GM21360 (cell line): ENCODE measurements at regions not wholly inside any gene's neighbourhood (a gene's known extent, or its start where the extent isn't known, plus 50 kb on each side); places are given as distances from the start of the nearest gene placed in this dataset.
A peak's percentile ranks its signal among the peaks of the same experiment; 100 is the strongest.

ENCODE experiments used
- ATAC-seq: cut with Tn5 transposase; IDR thresholded peaks from one replicate; pipeline ENCODE4 v1.9.1; 2021; ENCODE audit warnings: mild to moderate bottlenecking, moderate library complexity; ENCODE audit not compliant: unreplicated experiment

DNA sequence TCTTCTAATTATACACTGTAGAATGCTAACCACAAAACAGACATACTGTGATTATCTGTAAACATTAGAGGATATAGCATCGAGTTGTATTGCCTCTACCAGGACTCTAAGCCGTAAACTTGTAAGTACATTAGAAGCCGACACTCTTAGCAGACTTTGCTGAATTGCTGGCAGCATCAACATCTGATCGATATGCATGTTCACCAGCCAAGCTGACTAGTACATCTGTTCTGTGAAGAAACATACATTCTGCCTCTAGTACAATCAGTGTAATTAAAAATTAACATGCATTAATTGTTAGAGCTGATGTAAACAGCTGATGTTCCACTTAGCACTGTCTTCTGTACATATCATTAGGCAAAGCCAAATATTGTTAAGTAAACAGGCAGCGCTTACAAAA is 502.2 kb downstream of the NR4A2 start:
- ATAC-seq: no peak

DNA sequence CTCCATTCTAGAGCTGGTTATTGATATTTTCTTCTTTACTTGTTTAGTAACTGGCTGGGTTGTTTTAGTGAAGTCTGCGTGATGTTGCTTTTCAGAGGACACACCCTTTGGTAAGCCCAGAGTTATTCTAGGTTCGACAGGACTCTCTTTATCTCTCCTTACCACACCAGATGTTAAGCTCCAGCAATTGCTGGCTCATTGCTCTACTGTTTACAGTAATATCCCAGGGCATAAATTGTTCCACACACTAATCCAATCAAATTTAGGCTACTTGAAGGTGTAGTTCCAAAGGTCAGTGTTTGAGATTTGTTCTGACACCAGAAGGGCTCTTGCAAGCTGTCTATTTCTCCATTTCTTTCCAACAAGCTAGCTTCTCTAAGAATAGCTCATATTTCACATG is 506.6 kb downstream of the NR4A2 start:
- ATAC-seq: no peak

DNA sequence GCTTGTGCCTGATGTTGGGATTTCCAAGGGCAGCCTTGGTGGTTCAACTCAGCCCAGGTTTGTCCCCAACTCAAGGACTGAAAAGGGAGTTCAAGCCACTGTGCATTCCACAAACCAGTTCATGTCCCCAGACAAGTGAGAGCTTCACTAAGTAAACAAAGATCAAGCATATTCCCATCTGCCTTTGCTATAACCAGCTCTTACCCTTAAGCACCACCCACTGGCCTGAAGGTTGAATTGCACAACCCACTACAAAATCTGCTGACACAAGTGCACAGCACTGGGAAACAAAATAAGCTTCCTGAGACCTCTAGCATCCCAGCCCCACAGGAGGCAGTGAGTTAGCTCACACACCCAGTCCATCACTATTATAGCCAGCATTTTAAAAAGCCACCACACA is 516.7 kb downstream of the NR4A2 start:
- peak; percentile 96 for ATAC-seq

DNA sequence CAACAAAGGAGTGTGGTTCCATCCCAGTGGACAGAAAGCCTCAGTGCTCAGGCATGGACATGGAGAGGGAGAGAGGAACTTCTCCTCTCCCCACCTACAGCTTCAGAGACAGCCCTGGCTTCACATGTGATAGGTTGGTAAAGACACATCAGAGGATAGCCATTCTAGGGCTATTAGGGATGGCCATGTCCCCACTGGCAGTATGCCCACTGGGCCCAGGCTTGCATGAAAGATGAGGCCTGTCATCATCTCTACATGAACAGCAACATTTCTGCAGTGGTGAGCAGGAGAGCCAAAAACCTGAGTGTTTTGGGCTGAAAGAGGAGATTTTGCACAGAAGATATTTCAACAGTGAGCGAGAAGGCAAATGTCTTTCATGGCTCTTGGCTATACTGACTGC is 517.2 kb downstream of the NR4A2 start:
- ATAC-seq: no peak

DNA sequence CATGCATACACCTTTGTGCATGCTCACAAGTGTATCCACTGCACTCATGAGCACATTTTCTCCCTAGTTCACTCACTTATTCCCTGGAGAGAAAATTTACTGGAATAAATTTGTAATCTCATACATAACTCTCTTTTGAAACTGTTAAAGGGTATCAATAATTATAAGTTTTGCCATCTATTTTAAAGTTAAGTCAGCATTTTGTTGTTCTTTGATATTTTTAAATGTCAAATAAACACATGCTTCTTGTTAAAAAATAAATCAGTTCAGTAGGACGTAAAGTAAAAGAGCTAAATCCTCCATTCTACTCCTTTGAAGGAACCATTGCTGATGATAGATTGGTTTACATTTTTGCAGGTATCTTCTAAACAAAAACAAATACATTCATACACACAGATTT is 522.1 kb downstream of the NR4A2 start:
- no peak for ATAC-seq

DNA sequence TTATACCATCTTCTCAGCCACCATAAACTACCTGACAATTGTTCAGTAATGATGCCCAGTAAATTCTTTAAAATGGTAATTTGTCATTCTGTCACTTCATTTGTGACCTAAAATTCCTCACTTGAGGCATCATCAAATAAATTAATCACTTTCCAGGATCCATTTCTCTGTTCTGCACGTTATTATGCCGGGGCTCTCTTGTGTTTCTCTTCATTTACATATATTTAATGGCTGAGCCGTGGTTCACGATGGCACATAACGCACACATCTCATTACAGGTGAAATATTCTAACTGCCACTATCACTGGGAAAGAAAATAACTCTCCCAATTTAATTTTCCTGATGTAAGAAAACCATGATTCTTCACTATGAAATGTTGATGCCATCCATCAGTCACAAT is 529.6 kb downstream of the NR4A2 start:
- ATAC-seq: no peak

DNA sequence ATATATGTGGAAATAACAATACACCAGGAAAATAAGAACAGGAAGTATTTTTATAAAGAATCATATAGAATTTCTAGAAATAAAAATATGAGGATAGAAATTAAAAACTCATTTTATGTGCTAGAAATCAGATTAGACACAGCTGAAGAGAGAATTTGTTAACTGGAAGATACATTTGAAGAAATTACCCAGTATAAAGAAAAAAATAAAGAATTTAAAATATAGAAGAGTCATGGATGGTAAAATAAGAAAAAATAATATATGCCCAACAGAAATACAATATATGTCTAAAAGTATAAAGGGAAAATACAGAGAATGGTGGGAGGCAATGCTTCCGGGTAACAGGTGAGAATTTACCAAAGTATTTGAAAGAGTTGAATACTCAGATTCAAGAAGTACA is 539.9 kb downstream of the NR4A2 start:
- no peak for ATAC-seq

DNA sequence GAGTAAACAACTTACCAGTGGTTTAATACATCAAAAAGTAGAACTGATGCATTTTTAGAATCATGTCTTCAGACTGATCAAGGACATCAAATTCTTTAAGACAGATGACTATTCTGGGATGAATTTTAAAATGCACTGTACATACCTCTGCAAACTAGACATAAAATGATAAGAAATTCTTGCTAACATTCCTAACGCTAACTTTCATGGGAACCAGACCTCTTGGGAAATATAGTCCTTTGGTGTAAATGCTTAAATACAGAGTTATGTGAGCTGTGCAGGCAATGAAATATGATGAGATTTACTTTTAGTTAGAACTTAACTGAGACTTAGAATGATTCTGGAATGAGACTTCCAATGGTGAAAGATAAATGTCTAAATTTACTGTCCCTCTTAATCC is 562.0 kb downstream of the NR4A2 start:
- no peak for ATAC-seq

DNA sequence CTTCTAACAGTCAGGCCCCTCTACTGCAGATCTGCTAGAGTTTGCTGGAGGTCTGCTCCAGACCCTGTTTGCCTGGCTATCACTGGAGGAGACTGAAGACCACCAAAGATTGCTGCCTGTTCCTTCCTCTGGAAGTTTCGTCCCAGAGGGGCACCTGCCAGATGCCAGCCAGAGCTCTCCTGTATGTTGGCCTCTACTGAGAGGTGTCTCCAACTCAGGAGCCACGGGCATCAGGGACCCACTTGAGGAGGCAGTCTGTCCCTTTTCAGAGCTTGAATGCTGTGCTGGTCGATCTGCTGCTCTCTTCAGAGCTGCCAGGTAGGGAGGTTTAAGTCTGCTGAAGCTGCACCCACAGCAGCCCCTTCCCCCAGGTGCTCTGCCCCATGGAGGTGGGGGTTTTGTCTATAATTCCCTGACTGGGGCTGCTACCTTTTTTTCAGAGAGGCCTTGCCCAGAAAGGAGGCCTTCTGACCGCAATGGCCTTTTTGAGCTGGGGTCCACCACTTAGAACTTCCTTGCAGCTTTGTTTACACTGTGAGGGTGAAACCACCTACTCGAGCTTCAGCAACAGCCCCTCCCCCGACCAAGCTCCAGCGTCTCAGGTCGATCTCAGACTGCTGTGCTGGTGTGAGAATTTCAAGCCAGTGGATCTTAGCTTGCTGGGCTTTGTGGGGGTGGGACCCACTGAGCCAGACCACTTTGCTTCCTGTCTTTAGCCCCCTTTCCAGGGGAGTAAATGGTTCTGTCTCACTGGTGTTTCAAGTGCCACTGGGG is 566.0 kb downstream of the NR4A2 start:
- no peak for ATAC-seq

DNA sequence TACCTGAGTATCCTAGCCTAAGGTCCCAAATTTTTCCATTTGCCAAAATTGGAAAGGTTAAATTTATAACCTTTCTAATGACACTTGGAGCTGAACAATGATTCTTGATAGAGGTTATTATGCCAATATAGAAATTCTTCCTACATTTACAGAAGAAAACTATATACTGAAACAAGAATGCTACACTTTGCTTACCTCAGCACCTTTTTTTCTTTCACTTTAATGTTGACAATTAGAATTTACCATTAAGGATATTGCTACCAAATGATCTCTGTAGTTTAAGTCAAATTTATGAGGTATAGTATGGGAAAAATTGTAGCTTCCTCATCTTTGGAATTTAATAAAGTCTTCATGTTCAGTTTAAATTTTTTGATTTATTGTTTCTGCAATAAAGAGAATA is 577.0 kb downstream of the NR4A2 start:
- ATAC-seq: no peak

DNA sequence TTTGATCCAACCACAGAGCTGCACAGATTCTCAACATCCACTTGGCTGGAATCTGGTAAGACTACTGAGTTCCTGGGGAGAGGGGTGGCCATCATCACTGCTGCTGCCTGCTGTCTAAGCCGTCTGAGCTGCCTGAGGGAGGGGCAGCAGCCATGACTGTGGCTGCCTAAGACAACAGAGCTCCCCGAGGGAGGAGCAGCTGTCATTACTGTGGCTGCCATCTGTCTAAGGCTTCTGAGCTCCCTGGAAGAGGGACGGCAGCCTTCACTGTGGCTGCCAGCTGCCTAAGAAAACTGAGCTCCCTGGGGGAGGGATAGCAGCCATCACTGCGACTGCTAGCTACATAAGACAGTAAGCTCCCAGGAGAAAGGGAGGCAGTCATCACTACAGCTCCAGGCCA is 584.4 kb downstream of the NR4A2 start:
- no peak for ATAC-seq

DNA sequence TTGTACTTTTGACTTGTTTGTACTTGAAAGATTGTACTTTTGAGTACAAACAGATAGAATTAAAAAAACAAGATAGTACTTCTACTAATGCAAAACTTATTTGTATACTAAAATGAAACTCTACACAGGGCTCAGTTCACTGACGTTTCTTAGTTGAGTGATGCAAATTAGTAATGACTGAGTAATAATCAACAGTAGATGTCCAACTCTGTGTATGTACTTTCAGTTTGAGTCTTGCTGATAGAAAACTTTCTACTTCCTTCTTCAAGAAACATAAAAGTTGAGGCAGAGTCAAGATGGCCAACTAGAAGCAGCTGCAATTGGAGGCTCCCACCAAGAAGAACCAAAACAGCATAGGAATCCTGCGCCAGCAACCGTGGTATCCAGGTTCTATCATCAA is 585.0 kb downstream of the NR4A2 start:
- ATAC-seq: peak; percentile 41

DNA sequence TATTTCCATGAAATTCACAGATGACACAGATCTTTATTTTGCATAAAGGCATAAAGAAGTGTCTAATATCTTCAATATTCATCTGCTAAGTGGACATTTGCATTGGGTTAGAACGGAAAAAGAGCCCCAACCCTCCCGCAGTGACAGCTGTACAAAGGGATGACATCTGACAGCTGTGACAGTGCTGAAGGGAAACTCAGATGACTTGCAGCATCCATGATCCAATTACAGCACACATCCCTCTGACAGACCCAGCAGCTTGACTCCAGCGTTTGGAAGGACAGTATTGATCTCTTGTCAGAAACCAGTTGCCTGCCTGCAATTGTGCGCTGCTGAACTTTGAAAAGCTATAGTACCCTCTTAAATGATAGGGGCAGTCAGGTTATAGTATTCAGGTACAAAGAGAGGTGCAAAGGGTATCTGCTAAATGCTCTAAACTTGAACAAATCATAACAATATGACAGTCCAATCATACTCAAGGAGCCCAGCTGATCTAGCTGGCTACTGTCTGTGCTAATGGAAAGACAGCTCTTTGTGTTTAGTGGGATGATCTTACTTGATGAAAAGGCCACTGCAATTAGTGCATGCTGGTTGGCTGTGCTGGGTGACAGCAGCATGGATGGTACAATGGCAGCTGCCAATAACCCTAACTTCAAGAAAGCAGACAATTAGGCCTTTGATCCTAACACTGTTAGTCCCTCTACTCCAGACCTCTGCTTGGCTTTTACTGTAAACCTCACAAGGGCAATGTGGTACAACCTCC is 599.2 kb downstream of the NR4A2 start:
- no peak for ATAC-seq

DNA sequence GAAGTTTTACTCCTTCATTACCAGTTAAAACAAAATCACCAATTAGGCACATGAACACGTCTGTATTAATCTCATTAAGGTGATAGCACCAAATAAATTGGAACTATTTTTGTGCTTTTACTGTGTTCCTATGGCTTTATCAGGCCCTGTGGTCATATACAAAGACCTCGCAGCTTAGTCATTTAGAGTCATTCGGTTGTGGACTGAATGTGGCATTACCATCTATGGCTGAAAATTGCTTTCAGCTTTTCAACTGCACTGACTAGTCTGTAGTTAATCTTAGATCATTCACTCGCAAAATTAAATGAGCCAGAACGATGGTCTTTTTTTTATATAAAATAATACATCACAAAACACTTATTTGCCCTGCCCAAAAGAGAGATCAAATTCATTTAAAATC is 601.7 kb downstream of the NR4A2 start:
- no peak for ATAC-seq

DNA sequence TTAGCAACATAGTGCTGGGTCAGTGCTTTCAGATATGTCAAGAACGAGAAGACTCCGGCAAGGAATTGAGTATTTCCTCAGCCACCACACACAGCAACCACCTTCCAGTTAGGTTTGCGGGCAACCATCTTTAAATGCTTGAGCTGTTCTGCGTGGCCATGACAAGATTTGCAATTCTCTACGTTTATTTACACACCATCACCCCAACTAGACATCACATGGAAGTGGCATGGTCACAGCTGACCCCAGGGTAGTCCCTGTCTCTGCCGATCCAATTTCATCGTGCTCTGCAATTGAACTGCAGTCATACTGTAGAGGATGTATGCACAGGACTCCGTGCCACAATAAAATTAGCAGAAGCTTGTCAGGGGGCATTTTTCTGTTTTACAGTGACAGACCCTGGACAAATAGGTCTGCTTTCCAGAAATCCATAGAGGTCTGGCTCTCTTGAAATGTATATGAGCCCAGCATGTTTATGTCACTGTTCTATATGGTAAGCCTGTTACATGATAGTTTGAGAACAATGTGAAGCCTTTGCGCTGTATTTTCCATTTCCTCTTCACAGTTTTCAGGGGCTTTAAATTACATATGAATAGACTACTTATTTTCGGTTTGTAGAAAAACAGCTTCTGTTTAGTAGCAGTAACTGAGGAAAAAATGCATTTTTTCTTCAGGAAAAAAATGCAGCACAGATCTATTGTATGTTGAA is 605.2 kb downstream of the NR4A2 start:
- ATAC-seq: no peak

DNA sequence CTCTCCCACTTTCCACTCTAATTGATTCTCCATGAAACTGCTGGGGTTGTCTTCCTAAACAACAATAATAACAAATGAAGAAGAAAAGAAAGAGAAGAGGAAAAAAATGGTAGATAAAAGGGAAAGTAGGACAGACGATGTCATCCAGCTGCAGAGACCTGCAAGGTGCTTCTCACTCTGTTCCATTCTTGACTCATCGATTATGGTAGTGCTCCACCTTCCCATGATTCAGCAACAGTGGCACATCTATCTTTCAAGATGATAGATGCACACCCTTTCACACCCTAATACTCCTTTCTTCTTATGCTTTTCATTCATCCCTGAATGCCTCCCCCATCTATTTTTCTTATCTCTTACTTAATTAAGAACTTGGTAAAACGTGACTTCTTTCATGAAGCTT is 610.2 kb downstream of the NR4A2 start:
- ATAC-seq: no peak

DNA sequence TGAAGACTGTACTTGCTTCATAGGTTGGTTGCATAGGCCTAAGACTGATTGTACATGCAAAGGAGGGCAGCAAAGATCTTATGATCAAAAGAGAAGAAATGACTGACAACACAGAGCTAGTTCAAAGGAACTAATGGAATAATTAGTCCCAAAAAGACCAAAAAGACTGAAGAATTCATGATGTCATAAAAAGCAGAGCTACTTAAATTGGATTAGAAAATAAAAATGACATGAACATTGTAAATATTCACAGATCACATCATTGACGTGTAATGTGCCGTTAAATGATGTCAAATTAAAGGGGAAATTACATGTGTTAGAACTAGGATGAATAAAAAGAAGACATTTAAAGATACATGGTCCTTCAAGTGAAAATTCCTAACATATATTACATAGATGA is 616.8 kb downstream of the NR4A2 start:
- ATAC-seq: no peak

DNA sequence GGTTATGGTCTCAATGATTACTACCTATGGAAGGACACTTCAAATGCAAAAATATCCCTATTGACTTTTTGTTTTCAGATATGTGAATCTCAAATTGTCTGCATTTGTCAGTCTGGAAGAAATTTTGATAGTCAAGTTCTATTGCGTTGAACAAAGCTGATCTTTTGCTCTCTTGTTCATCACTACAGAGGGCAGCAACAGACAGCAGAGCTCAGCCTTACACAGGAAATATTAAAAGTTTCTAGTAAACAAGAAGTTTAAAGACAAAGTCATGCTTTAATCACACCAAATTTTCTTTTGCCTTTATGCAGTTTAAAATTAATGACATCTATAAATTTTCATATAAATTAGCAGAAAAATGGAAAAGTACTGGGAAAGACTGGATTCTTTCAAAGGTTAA is 617.5 kb downstream of the NR4A2 start:
- no peak for ATAC-seq

DNA sequence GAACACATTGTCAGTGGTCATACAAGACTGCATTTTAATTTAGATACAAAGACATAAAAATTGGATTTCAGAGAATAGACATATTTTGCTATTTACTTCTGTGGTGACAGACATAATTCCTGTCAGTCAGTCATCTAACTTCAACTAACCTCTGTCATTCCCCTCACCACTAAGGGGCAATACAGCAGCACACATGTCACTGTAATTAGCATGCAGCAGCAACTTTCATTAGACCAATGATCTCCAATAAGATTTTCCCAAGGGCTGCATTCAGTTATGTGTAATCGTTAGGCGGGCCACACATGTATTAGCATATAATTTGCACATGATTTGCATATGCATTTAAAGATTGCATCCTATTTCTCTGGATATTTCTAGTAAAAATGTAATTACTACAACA is 624.5 kb downstream of the NR4A2 start:
- ATAC-seq: no peak

DNA sequence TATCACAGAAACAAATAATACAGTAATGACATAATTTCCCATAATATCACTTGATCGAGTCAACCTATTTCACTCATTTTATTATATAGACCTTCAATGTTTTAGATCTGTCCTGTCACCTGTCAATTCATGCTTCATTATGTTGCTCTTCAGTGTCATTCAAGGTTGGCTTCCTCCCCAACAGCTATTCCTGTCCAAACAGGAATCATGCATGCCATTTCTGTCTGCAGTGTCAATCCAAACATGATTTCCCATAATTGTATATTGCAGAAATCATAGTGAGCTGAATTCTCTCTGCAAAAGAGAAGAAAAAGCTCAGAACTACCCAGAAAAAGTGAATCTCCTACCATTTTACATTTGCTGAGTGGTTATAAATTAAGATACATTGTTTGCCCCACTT is 628.6 kb downstream of the NR4A2 start:
- ATAC-seq: no peak

DNA sequence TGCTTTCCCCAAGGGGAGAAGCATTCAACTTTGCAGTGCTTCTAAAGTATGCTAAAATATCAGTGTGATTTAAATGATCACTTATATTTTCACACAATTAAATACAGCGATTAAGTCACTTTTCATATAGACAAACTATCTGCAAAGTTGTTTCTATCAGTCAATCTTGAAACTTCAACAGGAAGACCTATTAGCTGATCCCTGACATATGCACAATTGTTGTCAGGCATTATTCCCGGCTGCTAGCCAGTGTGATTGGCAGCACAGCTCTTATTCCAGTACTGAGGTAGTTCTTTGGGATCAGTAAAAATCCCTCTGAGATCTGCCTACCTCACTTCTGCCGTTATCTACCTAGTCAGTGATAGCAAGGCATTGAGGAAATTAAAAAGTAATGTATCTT is 629.5 kb downstream of the NR4A2 start:
- ATAC-seq: no peak

DNA sequence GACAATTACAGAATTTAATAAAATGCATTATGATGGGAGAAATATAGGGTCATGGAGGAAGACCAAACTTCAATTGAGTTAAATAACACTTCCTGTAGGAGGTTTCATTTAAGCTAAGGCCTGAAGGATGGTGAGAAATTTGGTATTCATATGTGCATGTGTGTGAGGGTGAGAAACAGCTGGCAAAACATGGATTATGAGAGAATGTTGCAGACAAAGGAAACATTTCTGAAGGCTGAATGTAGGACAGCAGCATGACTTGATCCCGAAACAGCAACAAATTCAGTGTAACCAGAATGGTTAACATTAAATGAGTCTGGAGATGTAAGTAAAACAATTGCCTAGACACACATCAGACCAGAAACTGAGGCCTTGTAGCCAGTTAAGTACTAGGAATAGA is 630.8 kb downstream of the NR4A2 start:
- no peak for ATAC-seq
